HL-60 (cell line): ENCODE measurements at regions not wholly inside any gene's neighbourhood (a gene's known extent, or its start where the extent isn't known, plus 50 kb on each side); places are given as distances from the start of the nearest gene placed in this dataset.

ENCODE experiments used
- DNase-seq, 2 experiments: peaks; one replicate each; pipeline ENCODE4 v3.0.0-alpha.2; 2010 to 2020; ENCODE audit warnings: low read depth in 1 of 2, low spot score in 1 of 2
- H3K27ac ChIP-seq: fragments of 250-450 bp; sonication (Bioruptor Pico); replicated peaks from 2 replicates; pipeline ENCODE4 v1.5.1; 2020; ENCODE audit warnings: mild to moderate bottlenecking, moderate library complexity
- H3K27me3 ChIP-seq: fragments of 250-450 bp; sonication (Bioruptor Pico); 2 replicates; pipeline ENCODE4 v1.5.1; 2021; ENCODE audit warnings: mild to moderate bottlenecking, moderate library complexity; ENCODE audit not compliant: insufficient read depth, poor library complexity, severe bottlenecking
- H3K4me3 ChIP-seq: replicated peaks from 2 replicates; pipeline ENCODE4 v1.5.1; 2011; ENCODE audit warnings: mild to moderate bottlenecking, control low read depth, low read length; ENCODE audit not compliant: insufficient read depth
- GABPA ChIP-seq: IDR thresholded peaks from 2 replicates; pipeline ENCODE4 v1.6.1; 2012; ENCODE audit warnings: low read depth
- POLR2AphosphoS5 ChIP-seq: IDR thresholded peaks from 2 replicates; pipeline ENCODE4 v1.6.1; 2012; ENCODE audit warnings: low read depth
- SPI1 ChIP-seq: IDR thresholded peaks from 2 replicates; pipeline ENCODE4 v1.6.1; 2012; ENCODE audit warnings: low read depth, mild to moderate bottlenecking, borderline replicate concordance
- TF ChIP-seq, protein P1 (sequence below): IDR thresholded peaks from 2 replicates; pipeline ENCODE4 v1.6.1; 2012; ENCODE audit warnings: low read depth; ENCODE audit not compliant: insufficient replicate concordance
- TF ChIP-seq, protein P2 (sequence below): IDR thresholded peaks from one replicate; pipeline ENCODE4 v1.5.1; 2011; ENCODE audit warnings: low read length, control low read depth, inconsistent platforms; ENCODE audit not compliant: insufficient read depth

DNA sequence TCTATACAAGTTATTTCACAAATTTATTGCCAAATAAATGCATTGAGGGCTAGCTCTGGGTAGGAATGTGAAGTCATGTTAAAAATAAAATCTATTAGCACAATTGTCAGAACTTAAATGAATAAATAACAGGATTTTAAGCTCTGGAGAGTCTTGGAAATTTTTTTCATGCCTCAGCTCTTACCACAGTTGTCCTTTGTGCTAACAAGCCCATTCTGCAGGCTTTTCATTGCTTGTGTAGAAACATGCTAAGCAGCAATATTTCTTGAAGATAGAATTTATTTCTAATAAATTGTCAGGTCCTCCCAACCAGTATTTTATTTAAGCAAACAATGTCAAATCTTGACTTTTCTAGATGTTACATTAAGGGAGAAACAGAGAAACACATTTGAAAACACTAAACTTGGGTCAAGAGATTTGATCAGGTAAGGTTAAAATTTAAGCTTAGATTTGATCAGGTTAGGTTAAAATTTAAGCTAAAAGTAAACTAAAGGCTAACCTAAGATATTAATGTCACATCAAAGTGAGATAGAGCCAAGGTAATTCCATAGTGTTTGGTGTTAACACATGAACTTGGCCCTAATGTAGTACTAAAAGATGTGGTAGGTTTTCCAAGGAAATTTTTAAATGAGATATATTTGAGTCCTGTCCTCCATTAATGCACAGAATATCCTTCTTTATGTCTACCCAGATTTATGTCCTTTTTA, 179.1 kb upstream of the IL1RAPL1 start:
- no peaks in the 10 kb centered on the region for H3K27me3 ChIP-seq
- H3K27ac ChIP-seq = no peak overlapping the region
- DNase-seq = no peak
- H3K4me3 ChIP-seq = no peak overlapping the region
- TF ChIP-seq POLR2AphosphoS5 (no peak), GABPA (no peak), SPI1 (no peak)
- TF ChIP-seq, protein P1, sequence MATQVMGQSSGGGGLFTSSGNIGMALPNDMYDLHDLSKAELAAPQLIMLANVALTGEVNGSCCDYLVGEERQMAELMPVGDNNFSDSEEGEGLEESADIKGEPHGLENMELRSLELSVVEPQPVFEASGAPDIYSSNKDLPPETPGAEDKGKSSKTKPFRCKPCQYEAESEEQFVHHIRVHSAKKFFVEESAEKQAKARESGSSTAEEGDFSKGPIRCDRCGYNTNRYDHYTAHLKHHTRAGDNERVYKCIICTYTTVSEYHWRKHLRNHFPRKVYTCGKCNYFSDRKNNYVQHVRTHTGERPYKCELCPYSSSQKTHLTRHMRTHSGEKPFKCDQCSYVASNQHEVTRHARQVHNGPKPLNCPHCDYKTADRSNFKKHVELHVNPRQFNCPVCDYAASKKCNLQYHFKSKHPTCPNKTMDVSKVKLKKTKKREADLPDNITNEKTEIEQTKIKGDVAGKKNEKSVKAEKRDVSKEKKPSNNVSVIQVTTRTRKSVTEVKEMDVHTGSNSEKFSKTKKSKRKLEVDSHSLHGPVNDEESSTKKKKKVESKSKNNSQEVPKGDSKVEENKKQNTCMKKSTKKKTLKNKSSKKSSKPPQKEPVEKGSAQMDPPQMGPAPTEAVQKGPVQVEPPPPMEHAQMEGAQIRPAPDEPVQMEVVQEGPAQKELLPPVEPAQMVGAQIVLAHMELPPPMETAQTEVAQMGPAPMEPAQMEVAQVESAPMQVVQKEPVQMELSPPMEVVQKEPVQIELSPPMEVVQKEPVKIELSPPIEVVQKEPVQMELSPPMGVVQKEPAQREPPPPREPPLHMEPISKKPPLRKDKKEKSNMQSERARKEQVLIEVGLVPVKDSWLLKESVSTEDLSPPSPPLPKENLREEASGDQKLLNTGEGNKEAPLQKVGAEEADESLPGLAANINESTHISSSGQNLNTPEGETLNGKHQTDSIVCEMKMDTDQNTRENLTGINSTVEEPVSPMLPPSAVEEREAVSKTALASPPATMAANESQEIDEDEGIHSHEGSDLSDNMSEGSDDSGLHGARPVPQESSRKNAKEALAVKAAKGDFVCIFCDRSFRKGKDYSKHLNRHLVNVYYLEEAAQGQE = no peak
- TF ChIP-seq, protein P2, sequence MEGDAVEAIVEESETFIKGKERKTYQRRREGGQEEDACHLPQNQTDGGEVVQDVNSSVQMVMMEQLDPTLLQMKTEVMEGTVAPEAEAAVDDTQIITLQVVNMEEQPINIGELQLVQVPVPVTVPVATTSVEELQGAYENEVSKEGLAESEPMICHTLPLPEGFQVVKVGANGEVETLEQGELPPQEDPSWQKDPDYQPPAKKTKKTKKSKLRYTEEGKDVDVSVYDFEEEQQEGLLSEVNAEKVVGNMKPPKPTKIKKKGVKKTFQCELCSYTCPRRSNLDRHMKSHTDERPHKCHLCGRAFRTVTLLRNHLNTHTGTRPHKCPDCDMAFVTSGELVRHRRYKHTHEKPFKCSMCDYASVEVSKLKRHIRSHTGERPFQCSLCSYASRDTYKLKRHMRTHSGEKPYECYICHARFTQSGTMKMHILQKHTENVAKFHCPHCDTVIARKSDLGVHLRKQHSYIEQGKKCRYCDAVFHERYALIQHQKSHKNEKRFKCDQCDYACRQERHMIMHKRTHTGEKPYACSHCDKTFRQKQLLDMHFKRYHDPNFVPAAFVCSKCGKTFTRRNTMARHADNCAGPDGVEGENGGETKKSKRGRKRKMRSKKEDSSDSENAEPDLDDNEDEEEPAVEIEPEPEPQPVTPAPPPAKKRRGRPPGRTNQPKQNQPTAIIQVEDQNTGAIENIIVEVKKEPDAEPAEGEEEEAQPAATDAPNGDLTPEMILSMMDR = no peak

DNA sequence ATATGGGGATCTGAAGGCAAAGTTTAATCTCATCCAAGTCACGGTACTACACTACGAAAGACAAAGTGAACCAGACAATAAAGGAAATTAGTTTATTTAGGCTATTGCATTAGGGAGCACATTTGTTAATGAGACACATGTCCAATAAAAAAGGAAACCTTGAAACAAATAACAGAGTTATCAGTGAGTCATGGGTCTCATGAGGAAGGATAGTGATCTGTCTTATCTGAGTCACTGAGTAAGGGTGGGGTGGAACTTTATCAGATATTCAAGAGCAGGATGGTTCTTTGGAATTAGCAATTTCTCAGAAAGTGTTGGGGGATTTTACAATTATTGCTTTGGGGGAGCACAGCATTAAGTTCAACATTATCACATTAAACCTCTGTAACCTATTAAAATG, 188.9 kb upstream of the IL1RAPL1 start:
- H3K4me3 ChIP-seq = no peak overlapping the region
- H3K27me3 ChIP-seq = no peaks in the 10 kb centered on the region
- DNase-seq = no peak
- TF ChIP-seq SPI1 = no peak
- no peak for TF ChIP-seq POLR2AphosphoS5
- TF ChIP-seq GABPA = no peak
- TF ChIP-seq, protein P1 = no peak
- TF ChIP-seq, protein P2 = no peak
- H3K27ac ChIP-seq = no peak overlapping the region

DNA sequence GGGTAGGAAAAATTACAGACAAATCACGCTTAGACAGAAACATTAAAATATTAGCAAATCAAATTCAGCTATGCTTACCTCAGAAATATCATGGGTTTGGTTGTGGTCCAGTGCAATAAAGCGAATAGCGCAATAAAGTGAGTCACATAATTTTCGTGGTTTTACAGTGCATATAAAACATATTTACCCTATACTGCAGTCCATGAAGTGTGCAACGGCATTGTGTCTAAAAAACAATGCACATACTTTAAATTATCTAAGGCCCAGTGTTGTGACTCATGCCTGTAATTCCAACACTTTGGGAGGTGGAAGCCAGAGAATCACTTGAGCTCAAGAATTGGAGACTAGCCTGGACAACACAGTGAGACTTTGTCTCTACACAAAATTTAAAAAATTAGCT, 195.7 kb upstream of the IL1RAPL1 start:
- no peak overlapping the region for H3K27ac ChIP-seq
- TF ChIP-seq GABPA (no peak), SPI1 (no peak), POLR2AphosphoS5 (no peak)
- TF ChIP-seq, protein P1 = no peak
- TF ChIP-seq, protein P2 = no peak
- H3K4me3 ChIP-seq = no peak overlapping the region
- no peak for DNase-seq
- no peaks in the 10 kb centered on the region for H3K27me3 ChIP-seq
